Lung (tissue), 11 donors: ENCODE measurements at regions not wholly inside any gene's neighbourhood (a gene's known extent, or its start where the extent isn't known, plus 50 kb on each side); places are given as distances from the start of the nearest gene placed in this dataset.
"Not testable (repeated sequence)": the region's sequence is repeated elsewhere in the genome, so short reads cannot be mapped to it uniquely, and the experiment has no call there.

ENCODE experiments used
- ATAC-seq: fragments of 200-7000 bp; cut with Tn5 transposase; one replicate; pipeline ENCODE4 v1.9.1; 2020; ENCODE audit warnings: moderate number of reproducible peaks; ENCODE audit not compliant: insufficient read depth, low FRiP score
- DNase-seq, 3 donors: peaks; one replicate each; pipeline ENCODE4 v3.0.0-alpha.2; 2013 to 2017
- H3K27ac ChIP-seq, 2 donors: one replicate each; pipeline ENCODE4 v1.5.1; 2013; ENCODE audit warnings: mild to moderate bottlenecking in 2 of 2, moderate library complexity in 2 of 2, control low read depth in 1 of 2, inconsistent platforms in 1 of 2, low read depth in 1 of 2, low read length in 1 of 2
- H3K27me3 ChIP-seq, 3 donors: one replicate each; pipeline ENCODE4 v1.5.1; 2013; ENCODE audit warnings: low read length in 2 of 3; ENCODE audit not compliant: control insufficient read depth in 3 of 3, insufficient read depth in 3 of 3
- H3K36me3 ChIP-seq, 4 donors: one replicate each; pipeline ENCODE4 v1.5.1; 2013; ENCODE audit warnings: low read length in 4 of 4, mild to moderate bottlenecking in 1 of 4, moderate library complexity in 1 of 4; ENCODE audit not compliant: control insufficient read depth in 4 of 4, insufficient read depth in 4 of 4
- H3K4me1 ChIP-seq, 5 donors: one replicate each; pipeline ENCODE4 v1.5.1; 2013; ENCODE audit warnings: low read length in 5 of 5, mild to moderate bottlenecking in 2 of 5, moderate library complexity in 1 of 5; ENCODE audit not compliant: control insufficient read depth in 5 of 5, insufficient read depth in 5 of 5
- H3K4me3 ChIP-seq: one replicate; pipeline ENCODE4 v1.5.1; 2013; ENCODE audit warnings: mild to moderate bottlenecking, control low read depth, moderate library complexity
- H3K9ac ChIP-seq, 2 donors: one replicate each; pipeline ENCODE4 v1.5.1; 2013; ENCODE audit warnings: low read length in 2 of 2, control low read depth in 1 of 2; ENCODE audit not compliant: insufficient read depth in 1 of 2
- H3K9me3 ChIP-seq, 4 donors: one replicate each; pipeline ENCODE4 v1.5.1; 2013; ENCODE audit warnings: low read length in 3 of 4, mild to moderate bottlenecking in 1 of 4, moderate library complexity in 1 of 4; ENCODE audit not compliant: control insufficient read depth in 4 of 4, insufficient read depth in 3 of 4
- CTCF ChIP-seq: IDR thresholded peaks from 2 replicates; pipeline ENCODE4 v1.5.1; 2012; ENCODE audit warnings: mild to moderate bottlenecking; ENCODE audit errors: control extremely low read depth, extremely low read depth
- WGBS, 2 donors: extraction: QIAGEN DNeasy Blood & Tissue Kit; methylation state at CpG; one replicate each; pipeline ENCODE4 v1.1.7; 2013; 5-methylcytosine and 5-hydroxymethylcytosine counted together
- donor health status: control.
- donor health status: control.
- donor health status: Bipolar disorder and iron deficiency.
- donor health status: healthy.
- donor health status: DM: yes; HTN: yes; CAD: no.

GRCh38 chr1:220966881-220967611, 87.8 kb downstream of the HLX start:
- no peak overlapping the region for H3K4me3 ChIP-seq
- no peaks in the 10 kb centered on the region for H3K27me3 ChIP-seq
- no peaks in the 10 kb centered on the region for H3K36me3 ChIP-seq
- 71 to 80% methylated on average over 8 of the region's 8 CpGs for WGBS, 2 donors
- no peak overlapping the region for H3K27ac ChIP-seq
- TF ChIP-seq CTCF = no peak
- DNase-seq (peak in 2 of 3 donors; percentile 21 to 40), ATAC-seq (no peak)
- no peak overlapping the region for H3K9ac ChIP-seq
- H3K4me1 ChIP-seq = peaks cover 0 to 13% (median 0%) of the 10 kb centered on the region in 5 donors
- no peaks in the 10 kb centered on the region for H3K9me3 ChIP-seq

GRCh38 chr1:220967911-220968310, 88.7 kb downstream of the HLX start:
- 83 to 94% methylated on average over 2 of the region's 2 CpGs for WGBS, 2 donors
- H3K9me3 ChIP-seq = no peaks in the 10 kb centered on the region
- H3K4me1 ChIP-seq = peaks cover 0 to 13% (median 0%) of the 10 kb centered on the region in 5 donors

GRCh38 chr1:220969281-220969680, 90.0 kb downstream of the HLX start:
- 92 to 94% methylated on average over 2 of the region's 2 CpGs for WGBS, 2 donors
- not testable (repeated sequence) for H3K27ac ChIP-seq, H3K36me3 ChIP-seq, H3K4me3 ChIP-seq, DNase-seq, H3K9me3 ChIP-seq, H3K9ac ChIP-seq, H3K27me3 ChIP-seq, ATAC-seq
- H3K4me1 ChIP-seq = peaks cover 0 to 13% (median 0%) of the 10 kb centered on the region in 5 donors

More at GRCh38 chr1:220967911-220968310, 88.7 kb downstream of the HLX start:
- Histone ChIP-seq H3K9ac (no peak overlapping the region), H3K36me3 (no peaks in the 10 kb centered on the region), H3K4me3 (no peak overlapping the region), H3K27me3 (no peaks in the 10 kb centered on the region), H3K27ac (no peak overlapping the region)
- ATAC-seq (no peak), DNase-seq (no peak)
- TF ChIP-seq CTCF = no peak

- Histone ChIP-seq H3K27ac (no peak overlapping the region), H3K36me3 (no peaks in the 10 kb centered on the region), H3K4me3 (no peak overlapping the region), H3K9me3 (no peaks in the 10 kb centered on the region), H3K27me3 (no peaks in the 10 kb centered on the region), H3K9ac (no peak overlapping the region), H3K4me1 (peaks cover 0 to 13% (median 0%) of the 10 kb centered on the region in 5 donors)
- no peak for TF ChIP-seq CTCF
- ATAC-seq (no peak), DNase-seq (no peak)
- 67 to 73% methylated on average over 4 of the region's 4 CpGs for WGBS, 2 donors
Observed at GRCh38 chr1:220970311-220970710, 91.1 kb downstream of the HLX start.
